DND-41 (cell line): ENCODE measurements at regions not wholly inside any gene's neighbourhood (a gene's known extent, or its start where the extent isn't known, plus 50 kb on each side); places are given as distances from the start of the nearest gene placed in this dataset.

Experiments used
- EZH2 ChIP-seq: IDR thresholded peaks from 3 replicates; pipeline ENCODE4 v1.6.1; 2012; ENCODE audit warnings: borderline replicate concordance, low read depth, mild to moderate bottlenecking, moderate library complexity, low read length, inconsistent platforms; ENCODE audit not compliant: severe bottlenecking
- TF ChIP-seq, protein P1 (sequence below): IDR thresholded peaks from 2 replicates; pipeline ENCODE4 v1.5.1; 2012; ENCODE audit warnings: borderline replicate concordance, low read length, moderate library complexity, mild to moderate bottlenecking; ENCODE audit not compliant: poor library complexity, severe bottlenecking; ENCODE audit errors: extremely low read depth

DNA sequence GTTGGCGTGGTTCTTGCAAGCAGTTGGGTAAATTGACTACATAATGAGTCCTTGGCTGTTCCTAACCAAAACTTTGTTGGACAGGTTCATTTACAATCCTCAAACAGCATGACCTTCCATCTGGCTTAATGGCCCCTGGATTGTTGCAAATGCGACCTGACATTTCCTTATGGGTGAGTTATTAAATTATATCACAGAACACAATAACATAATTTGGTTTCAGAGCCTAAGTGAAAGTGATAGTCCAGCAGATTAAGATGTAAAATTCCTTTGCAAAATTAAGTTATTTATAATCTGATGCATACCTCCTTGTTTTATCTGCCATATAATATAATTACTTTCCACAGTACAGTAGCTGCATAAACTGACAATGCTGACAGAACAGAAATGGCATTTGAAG lies 224.4 kb downstream of the TUSC1 start:
- TF ChIP-seq, protein P1, sequence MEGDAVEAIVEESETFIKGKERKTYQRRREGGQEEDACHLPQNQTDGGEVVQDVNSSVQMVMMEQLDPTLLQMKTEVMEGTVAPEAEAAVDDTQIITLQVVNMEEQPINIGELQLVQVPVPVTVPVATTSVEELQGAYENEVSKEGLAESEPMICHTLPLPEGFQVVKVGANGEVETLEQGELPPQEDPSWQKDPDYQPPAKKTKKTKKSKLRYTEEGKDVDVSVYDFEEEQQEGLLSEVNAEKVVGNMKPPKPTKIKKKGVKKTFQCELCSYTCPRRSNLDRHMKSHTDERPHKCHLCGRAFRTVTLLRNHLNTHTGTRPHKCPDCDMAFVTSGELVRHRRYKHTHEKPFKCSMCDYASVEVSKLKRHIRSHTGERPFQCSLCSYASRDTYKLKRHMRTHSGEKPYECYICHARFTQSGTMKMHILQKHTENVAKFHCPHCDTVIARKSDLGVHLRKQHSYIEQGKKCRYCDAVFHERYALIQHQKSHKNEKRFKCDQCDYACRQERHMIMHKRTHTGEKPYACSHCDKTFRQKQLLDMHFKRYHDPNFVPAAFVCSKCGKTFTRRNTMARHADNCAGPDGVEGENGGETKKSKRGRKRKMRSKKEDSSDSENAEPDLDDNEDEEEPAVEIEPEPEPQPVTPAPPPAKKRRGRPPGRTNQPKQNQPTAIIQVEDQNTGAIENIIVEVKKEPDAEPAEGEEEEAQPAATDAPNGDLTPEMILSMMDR = no peak
- TF ChIP-seq EZH2 = no peak
